ENCODE measurements at regions not wholly inside any gene's neighbourhood (a gene's known extent, or its start where the extent isn't known, plus 50 kb on each side); places are given as distances from the start of the nearest gene placed in this dataset.

- no peak for DNase-seq
Measured at GRCh38 chr16:64534180-64534780, 587.6 kb downstream of the CDH11 start.

- no peak for DNase-seq
Measured at GRCh38 chr16:64532691-64533090, 589.2 kb downstream of the CDH11 start.

- DNase-seq = no peak
Measured at GRCh38 chr16:64532117-64532516, 589.7 kb downstream of the CDH11 start.

GRCh38 chr16:64531401-64531800 lies 590.5 kb downstream of the CDH11 start:
- DNase-seq = no peak

- DNase-seq = no peak
Measured at GRCh38 chr16:64522548-64522947, 599.3 kb downstream of the CDH11 start.

- no peak for DNase-seq
Measured at GRCh38 chr16:64513871-64514270, 608.0 kb downstream of the CDH11 start.

GRCh38 chr16:64507240-64508024 lies 614.4 kb downstream of the CDH11 start:
- DNase-seq = no peak

- no peak for DNase-seq
Measured at GRCh38 chr16:64499211-64499610, 622.7 kb downstream of the CDH11 start.

GRCh38 chr16:64498363-64498762 lies 623.5 kb downstream of the CDH11 start:
- no peak for DNase-seq

- no peak for DNase-seq
Measured at GRCh38 chr16:64493709-64494108, 628.2 kb downstream of the CDH11 start.

- DNase-seq = no peak
Measured at GRCh38 chr16:64489449-64489848, 632.4 kb downstream of the CDH11 start.

- no peak for DNase-seq
Measured at GRCh38 chr16:64486561-64486960, 635.3 kb downstream of the CDH11 start.

- no peak for DNase-seq
Measured at GRCh38 chr16:64481497-64481896, 640.4 kb downstream of the CDH11 start.

GRCh38 chr16:64478252-64478906 lies 643.5 kb downstream of the CDH11 start:
- DNase-seq = no peak

GRCh38 chr16:64475627-64476351 lies 646.1 kb downstream of the CDH11 start:
- DNase-seq = no peak

- DNase-seq = no peak
Measured at GRCh38 chr16:64470916-64471315, 650.9 kb downstream of the CDH11 start.

- DNase-seq = no peak
Measured at GRCh38 chr16:64469906-64470702, 651.8 kb downstream of the CDH11 start.

GRCh38 chr16:64469351-64469750 lies 652.5 kb downstream of the CDH11 start:
- no peak for DNase-seq

- DNase-seq = no peak
Measured at GRCh38 chr16:64468515-64469090, 653.3 kb downstream of the CDH11 start.

GRCh38 chr16:64459821-64460220 lies 662.0 kb downstream of the CDH11 start:
- no peak for DNase-seq

GRCh38 chr16:64459402-64459801 lies 662.5 kb downstream of the CDH11 start:
- no peak for DNase-seq

- DNase-seq = no peak
Measured at GRCh38 chr16:64455275-64455674, 666.6 kb downstream of the CDH11 start.
